WTC11 (cell line): ENCODE measurements at regions not wholly inside any gene's neighbourhood (a gene's known extent, or its start where the extent isn't known, plus 50 kb on each side); places are given as distances from the start of the nearest gene placed in this dataset.

ENCODE experiments used
- ATAC-seq: fragments of 200-7000 bp; cut with Tn5 transposase; 2 replicates; pipeline ENCODE4 v1.10.0; 2021; ENCODE audit warnings: mild to moderate bottlenecking, moderate library complexity
- CTCF ChIA-PET: fragments of 300-600 bp; sonication (Branson Sonifier 250); formaldehyde crosslinking; loops from one replicate; lab custom pipeline; 2021; ENCODE audit warnings: antibody characterized with exemption; lab: Charles Lee
- POLR2A ChIA-PET: fragments of 350-600 bp; sonication (Branson Sonifier 250); formaldehyde crosslinking; loops from one replicate; lab custom pipeline; 2021; ENCODE audit warnings: antibody characterized with exemption; lab: Charles Lee
- DNase-seq: peaks from one replicate; pipeline ENCODE4 v3.0.0; 2021; ENCODE audit warnings: low spot score
- H3K27ac Mint-ChIP-seq: 2 replicates; pipeline ENCODE4 v1.8.0; 2021; ENCODE audit warnings: mixed read lengths
- H3K27me3 Mint-ChIP-seq: 2 replicates; pipeline ENCODE4 v1.8.0; 2021; ENCODE audit warnings: low read depth, mild to moderate bottlenecking, moderate library complexity, mixed read lengths
- H3K36me3 Mint-ChIP-seq: 2 replicates; pipeline ENCODE4 v1.8.0; 2021; ENCODE audit warnings: mixed read lengths
- H3K4me1 Mint-ChIP-seq: 2 replicates; pipeline ENCODE4 v1.8.0; 2022; ENCODE audit warnings: mixed read lengths
- H3K4me3 Mint-ChIP-seq: 2 replicates; pipeline ENCODE4 v1.8.0; 2021; ENCODE audit warnings: mild to moderate bottlenecking, moderate library complexity, mixed read lengths
- H3K9me3 Mint-ChIP-seq: 2 replicates; pipeline ENCODE4 v1.8.0; 2021; ENCODE audit warnings: mixed read lengths
- ATF2 ChIP-seq: sonication (generic); formaldehyde crosslinking; IDR thresholded peaks from 2 replicates; pipeline ENCODE4 v1.8.1; 2022; ENCODE audit warnings: low read depth, missing genetic modification reagents, borderline replicate concordance
- ATF3 ChIP-seq: sonication (generic); formaldehyde crosslinking; conservative IDR thresholded peaks from 2 replicates; pipeline ENCODE4 v1.8.1; 2022; ENCODE audit warnings: mild to moderate bottlenecking, missing genetic modification reagents
- CBFB ChIP-seq: sonication (generic); formaldehyde crosslinking; IDR thresholded peaks from 2 replicates; pipeline ENCODE4 v1.8.1; 2022; ENCODE audit warnings: mild to moderate bottlenecking, low read depth, missing genetic modification reagents
- E2F4 ChIP-seq: sonication (generic); formaldehyde crosslinking; IDR thresholded peaks from 2 replicates; pipeline ENCODE4 v1.8.1; 2022; ENCODE audit warnings: low read depth, mild to moderate bottlenecking, moderate library complexity, missing genetic modification reagents, borderline replicate concordance
- E2F5 ChIP-seq: sonication (generic); formaldehyde crosslinking; IDR thresholded peaks from 2 replicates; pipeline ENCODE4 v1.8.1; 2022; ENCODE audit warnings: mild to moderate bottlenecking, moderate library complexity, missing genetic modification reagents
- EMX1 ChIP-seq: fragments of 250-450 bp; sonication (Bioruptor Pico); IDR thresholded peaks from 2 replicates; pipeline ENCODE4 v1.8.0; 2021; ENCODE audit warnings: mild to moderate bottlenecking
- ESRRA ChIP-seq: sonication (generic); formaldehyde crosslinking; IDR thresholded peaks from 2 replicates; pipeline ENCODE4 v1.8.1; 2022; ENCODE audit warnings: mild to moderate bottlenecking, missing genetic modification reagents, borderline replicate concordance
- ETV6 ChIP-seq: sonication (generic); formaldehyde crosslinking; IDR thresholded peaks from 2 replicates; pipeline ENCODE4 v1.8.1; 2022; ENCODE audit warnings: mild to moderate bottlenecking, missing genetic modification reagents
- FOXK1 ChIP-seq: sonication (generic); formaldehyde crosslinking; IDR thresholded peaks from 2 replicates; pipeline ENCODE4 v1.8.0; 2022; ENCODE audit warnings: mild to moderate bottlenecking, moderate library complexity, missing genetic modification reagents
- FOXP1 ChIP-seq: sonication (generic); formaldehyde crosslinking; IDR thresholded peaks from 2 replicates; pipeline ENCODE4 v1.8.0; 2022; ENCODE audit warnings: missing genetic modification reagents, mild to moderate bottlenecking, moderate library complexity, borderline replicate concordance
- GRHL2 ChIP-seq: fragments of 250-450 bp; sonication (Bioruptor Pico); IDR thresholded peaks from 2 replicates; pipeline ENCODE4 v1.8.0; 2022; ENCODE audit warnings: mild to moderate bottlenecking, moderate library complexity; ENCODE audit not compliant: insufficient replicate concordance, severe bottlenecking
- GTF2I ChIP-seq: fragments of 250-450 bp; sonication (Bioruptor Pico); conservative IDR thresholded peaks from 2 replicates; pipeline ENCODE4 v1.4.0; 2021; ENCODE audit warnings: mild to moderate bottlenecking
- HMGA2 ChIP-seq: fragments of 250-450 bp; sonication (Bioruptor Pico); IDR thresholded peaks from 2 replicates; pipeline ENCODE4 v1.4.0; 2021; ENCODE audit warnings: mild to moderate bottlenecking, moderate library complexity
- MAX ChIP-seq: sonication (generic); formaldehyde crosslinking; IDR thresholded peaks from 2 replicates; pipeline ENCODE4 v1.8.0; 2022; ENCODE audit warnings: mild to moderate bottlenecking, missing genetic modification reagents
- NR2C2 ChIP-seq: sonication (generic); formaldehyde crosslinking; IDR thresholded peaks from 2 replicates; pipeline ENCODE4 v1.8.0; 2022; ENCODE audit warnings: mild to moderate bottlenecking, missing genetic modification reagents
- NR3C1 ChIP-seq: sonication (generic); formaldehyde crosslinking; conservative IDR thresholded peaks from 2 replicates; pipeline ENCODE4 v1.8.1; 2023; ENCODE audit warnings: low read depth, mild to moderate bottlenecking, missing genetic modification reagents
- PRRX2 ChIP-seq: fragments of 250-450 bp; sonication (Bioruptor Pico); IDR thresholded peaks from 2 replicates; pipeline ENCODE4 v1.8.0; 2021; ENCODE audit warnings: mild to moderate bottlenecking
- SOX15 ChIP-seq: fragments of 250-450 bp; sonication (Bioruptor Pico); IDR thresholded peaks from 2 replicates; pipeline ENCODE4 v1.9.0; 2021; ENCODE audit warnings: mild to moderate bottlenecking
- SP1 ChIP-seq: sonication (generic); formaldehyde crosslinking; conservative IDR thresholded peaks from 2 replicates; pipeline ENCODE4 v1.8.1; 2022; ENCODE audit warnings: missing genetic modification reagents
- USF1 ChIP-seq: sonication (generic); formaldehyde crosslinking; IDR thresholded peaks from 2 replicates; pipeline ENCODE4 v1.8.0; 2022; ENCODE audit warnings: mild to moderate bottlenecking, missing genetic modification reagents
- USF2 ChIP-seq: sonication (generic); formaldehyde crosslinking; IDR thresholded peaks from 2 replicates; pipeline ENCODE4 v1.8.1; 2023; ENCODE audit warnings: mild to moderate bottlenecking, missing genetic modification reagents, moderate library complexity
- ZBTB43 ChIP-seq: sonication (generic); formaldehyde crosslinking; IDR thresholded peaks from 2 replicates; pipeline ENCODE4 v1.8.1; 2023; ENCODE audit warnings: mild to moderate bottlenecking, missing genetic modification reagents
- ZNF219 ChIP-seq: sonication (generic); formaldehyde crosslinking; IDR thresholded peaks from 2 replicates; pipeline ENCODE4 v1.8.0; 2023; ENCODE audit warnings: missing genetic modification reagents, mild to moderate bottlenecking, borderline replicate concordance
- ZNF416 ChIP-seq: fragments of 250-450 bp; sonication (Bioruptor Pico); IDR thresholded peaks from 2 replicates; pipeline ENCODE4 v1.9.0; 2021; ENCODE audit warnings: mild to moderate bottlenecking, inconsistent platforms
- ZNF423 ChIP-seq: fragments of 250-450 bp; sonication (Bioruptor Pico); IDR thresholded peaks from 2 replicates; pipeline ENCODE4 v2.1.2; 2022; ENCODE audit warnings: mild to moderate bottlenecking, moderate library complexity
- ZNF671 ChIP-seq: fragments of 250-450 bp; sonication (Bioruptor Pico); IDR thresholded peaks from 2 replicates; pipeline ENCODE4 v1.8.0; 2021; ENCODE audit warnings: mild to moderate bottlenecking

- ATAC-seq = no peak
- Mint-ChIP-seq H3K4me3 (no peak overlapping the region), H3K9me3 (peaks cover 7% of the 10 kb centered on the region), H3K4me1 (peaks cover 24% of the 10 kb centered on the region), H3K27ac (no peak overlapping the region), H3K36me3 (no peaks in the 10 kb centered on the region; the same call in 1 of the 2 replicates), H3K27me3 (no peaks in the 10 kb centered on the region)
- POLR2A ChIA-PET = no interaction called here
- DNase-seq = no peak
- TF ChIP-seq E2F5 (CRISPR knock-in tag) = no peak
- TF ChIP-seq CBFB (CRISPR knock-in tag) = no peak
- TF ChIP-seq USF2 (CRISPR knock-in tag) = no peak
- TF ChIP-seq GTF2I (CRISPR knock-in tag) = no peak
- no peak for TF ChIP-seq E2F4 (CRISPR knock-in tag)
- no peak for TF ChIP-seq FOXP1 (CRISPR knock-in tag)
- no peak for TF ChIP-seq ZNF219
- TF ChIP-seq ATF2 = no peak
- TF ChIP-seq ZBTB43 (CRISPR knock-in tag) = no peak
- TF ChIP-seq FOXK1 (CRISPR knock-in tag) = no peak
- no peak for TF ChIP-seq NR3C1
- no peak for TF ChIP-seq ZNF416
- TF ChIP-seq SP1 (CRISPR knock-in tag) = no peak
- TF ChIP-seq NR2C2 (CRISPR knock-in tag) = no peak
- TF ChIP-seq GRHL2 (CRISPR knock-in tag) = no peak
- TF ChIP-seq ZNF423 (CRISPR knock-in tag) = no peak
- TF ChIP-seq ETV6 = no peak
- TF ChIP-seq ESRRA (CRISPR knock-in tag) = no peak
- TF ChIP-seq, all 79 proteins: peak for 0
- CTCF ChIA-PET = no interaction called here
Observed at GRCh38 chr18:28735731-28736130, 558.8 kb upstream of the CDH2 start.

- Mint-ChIP-seq H3K36me3 (no peaks in the 10 kb centered on the region; the same call in 1 of the 2 replicates), H3K27ac (no peak overlapping the region), H3K9me3 (peaks cover 3% of the 10 kb centered on the region), H3K27me3 (no peaks in the 10 kb centered on the region), H3K4me1 (peaks cover 13% of the 10 kb centered on the region), H3K4me3 (no peak overlapping the region)
- CTCF ChIA-PET = no interaction called here
- no peak for DNase-seq
- no peak for ATAC-seq
- POLR2A ChIA-PET = no interaction called here
- TF ChIP-seq SOX15 (CRISPR knock-in tag) (no peak), USF1 (CRISPR knock-in tag) (no peak), ESRRA (CRISPR knock-in tag) (no peak), HMGA2 (CRISPR knock-in tag) (no peak), PRRX2 (no peak), ATF3 (CRISPR knock-in tag) (no peak), ATF2 (no peak), MAX (CRISPR knock-in tag) (no peak), EMX1 (no peak), ZNF671 (no peak)
Observed at GRCh38 chr18:28729321-28729720, 552.4 kb upstream of the CDH2 start.
